Neuronal stem cell (in vitro differentiated cells): ENCODE measurements at regions not wholly inside any gene's neighbourhood (a gene's known extent, or its start where the extent isn't known, plus 50 kb on each side); places are given as distances from the start of the nearest gene placed in this dataset.

ENCODE experiments used
- DNase-seq: peaks from one replicate; pipeline ENCODE4 v3.0.0-alpha.2; 2013; ENCODE audit warnings: low spot score
- H2AFZ ChIP-seq: one replicate; pipeline ENCODE4 v1.6.1; 2013; ENCODE audit warnings: mild to moderate bottlenecking, low read length, inconsistent platforms
- H2AK5ac ChIP-seq: 2 replicates; pipeline ENCODE4 v1.6.1; 2013; ENCODE audit warnings: low read depth, mild to moderate bottlenecking, inconsistent platforms, low read length, moderate library complexity, mixed read lengths
- H2BK120ac ChIP-seq: 2 replicates; pipeline ENCODE4 v1.6.1; 2013; ENCODE audit warnings: low read depth, mild to moderate bottlenecking, inconsistent platforms, low read length, moderate library complexity, mixed read lengths
- H2BK12ac ChIP-seq: one replicate; pipeline ENCODE4 v1.6.1; 2013; ENCODE audit warnings: low read length, inconsistent platforms
- H2BK15ac ChIP-seq: 2 replicates; pipeline ENCODE4 v1.6.1; 2013; ENCODE audit warnings: mild to moderate bottlenecking, low read length, inconsistent platforms, mixed read lengths
- H2BK5ac ChIP-seq: one replicate; pipeline ENCODE4 v1.6.1; 2013; ENCODE audit warnings: inconsistent platforms, mild to moderate bottlenecking, low read length, moderate library complexity
- H3K14ac ChIP-seq: one replicate; pipeline ENCODE4 v1.6.1; 2013; ENCODE audit warnings: low read length, inconsistent platforms
- H3K18ac ChIP-seq: 2 replicates; pipeline ENCODE4 v1.6.1; 2013; ENCODE audit warnings: low read length, inconsistent platforms
- H3K23ac ChIP-seq: 2 replicates; pipeline ENCODE4 v1.6.1; 2013; ENCODE audit warnings: low read depth, mild to moderate bottlenecking, mixed read lengths, low read length, inconsistent platforms; ENCODE audit not compliant: poor library complexity
- H3K27ac ChIP-seq: replicated peaks from 3 replicates; pipeline ENCODE4 v1.5.1; 2013; ENCODE audit warnings: low read length, inconsistent platforms
- H3K27me3 ChIP-seq, 3 experiments: 2 replicates each; pipeline ENCODE4 v1.6.1; 2013; ENCODE audit warnings: low read length in 3 of 3, mild to moderate bottlenecking in 2 of 3, inconsistent platforms in 1 of 3, low read depth in 1 of 3, mixed read lengths in 1 of 3, moderate library complexity in 1 of 3; ENCODE audit not compliant: control insufficient read depth in 3 of 3, insufficient read depth in 3 of 3
- H3K36me3 ChIP-seq, 2 donors: replicated peaks in 1 of 2; 2 replicates each; pipeline ENCODE4 v1.6.1; 2013; ENCODE audit warnings: low read length in 2 of 2; ENCODE audit not compliant: control insufficient read depth in 2 of 2, insufficient read depth in 2 of 2
- H3K4ac ChIP-seq: 2 replicates; pipeline ENCODE4 v1.6.1; 2013; ENCODE audit warnings: inconsistent platforms, mild to moderate bottlenecking, low read length, moderate library complexity
- H3K4me1 ChIP-seq, 2 donors: 1 replicate in 1 of 2; 2 replicates in 1 of 2; pipeline ENCODE4 v1.6.1; 2013; ENCODE audit warnings: low read length in 2 of 2, low read depth in 1 of 2; ENCODE audit not compliant: control insufficient read depth in 2 of 2, insufficient read depth in 1 of 2
- H3K4me2 ChIP-seq: one replicate; pipeline ENCODE4 v1.6.1; 2013; ENCODE audit warnings: mild to moderate bottlenecking, low read length, inconsistent platforms; ENCODE audit not compliant: insufficient read depth, poor library complexity, severe bottlenecking
- H3K4me3 ChIP-seq, 2 donors: 2 replicates each; pipeline ENCODE4 v1.5.1; 2013; ENCODE audit warnings: low read length in 2 of 2, mild to moderate bottlenecking in 2 of 2, inconsistent platforms in 1 of 2, moderate library complexity in 1 of 2
- H3K79me1 ChIP-seq: one replicate; pipeline ENCODE4 v1.6.1; 2013; ENCODE audit warnings: low read depth, mild to moderate bottlenecking, inconsistent platforms, low read length, moderate library complexity
- H3K9ac ChIP-seq: one replicate; pipeline ENCODE4 v1.6.1; 2013; ENCODE audit warnings: mild to moderate bottlenecking, low read depth, low read length, inconsistent platforms; ENCODE audit not compliant: poor library complexity
- H3K9me3 ChIP-seq, 2 donors: replicated peaks in 1 of 2; 2 replicates each; pipeline versions ENCODE3 to v1.6.1; 2013; ENCODE audit warnings: low read length in 2 of 2, mild to moderate bottlenecking in 2 of 2, inconsistent platforms in 1 of 2, low read depth in 1 of 2, mixed read lengths in 1 of 2, moderate library complexity in 1 of 2; ENCODE audit not compliant: control insufficient read depth in 2 of 2, insufficient read depth in 1 of 2
- H4K8ac ChIP-seq: one replicate; pipeline ENCODE4 v1.6.1; 2013; ENCODE audit warnings: low read depth, mild to moderate bottlenecking, inconsistent platforms, low read length, moderate library complexity
- H4K91ac ChIP-seq: one replicate; pipeline ENCODE4 v1.6.1; 2013; ENCODE audit warnings: low read length, low read depth, mild to moderate bottlenecking, inconsistent platforms; ENCODE audit not compliant: poor library complexity
- WGBS, 2 donors: extraction: QIAGEN DNeasy Blood & Tissue Kit; methylation state at CpG; one replicate each; pipeline ENCODE4 v1.1.7; 2013; ENCODE audit warnings: missing lambda C conversion rate in 2 of 2, mixed read lengths in 1 of 2; ENCODE audit not compliant: insufficient read length in 2 of 2, insufficient replicate concordance in 1 of 2; ENCODE audit errors: extremely low coverage in 2 of 2; 5-methylcytosine and 5-hydroxymethylcytosine counted together

GRCh38 chr3:56997041-56997440 lies 63.4 kb upstream of the SPATA12 start:
- no peak for DNase-seq
- Histone ChIP-seq H3K4me1 (peaks cover 0 to 1% of the 10 kb centered on the region in 2 donors), H3K27ac (no peak overlapping the region), H2AK5ac (no peak overlapping the region), H3K18ac (no peak overlapping the region), H3K14ac (no peak overlapping the region), H2BK12ac (no peak overlapping the region), H2BK120ac (no peak overlapping the region), H3K9me3 (no peaks in the 10 kb centered on the region), H3K23ac (no peak overlapping the region), H3K4me2 (no peak overlapping the region), H2BK15ac (peak overlapping the region; percentile 55), H2AFZ (no peak overlapping the region), H3K4me3 (no peak overlapping the region), H3K4ac (no peak overlapping the region), H2BK5ac (no peak overlapping the region), H4K91ac (no peak overlapping the region), H3K9ac (no peak overlapping the region), H4K8ac (no peak overlapping the region), H3K79me1 (no peaks in the 10 kb centered on the region), H3K27me3 (no peaks in the 10 kb centered on the region), H3K36me3 (no peaks in the 10 kb centered on the region)
- WGBS, 2 donors = no CpG with 5 or more reads among the region's 3 CpGs

- H3K27ac ChIP-seq = no peak overlapping the region
- H3K27me3 ChIP-seq = peaks cover 0 to 15% (median 3%) of the 10 kb centered on the region in 3 experiments
- H3K79me1 ChIP-seq = no peaks in the 10 kb centered on the region
- H2BK120ac ChIP-seq = no peak overlapping the region
- H2AFZ ChIP-seq = no peak overlapping the region
- H3K23ac ChIP-seq = no peak overlapping the region
- no peak overlapping the region for H4K91ac ChIP-seq
- no peak overlapping the region for H2AK5ac ChIP-seq
- H3K4me2 ChIP-seq = no peak overlapping the region
- H3K9ac ChIP-seq = no peak overlapping the region
- no peak overlapping the region for H2BK15ac ChIP-seq
- H3K4ac ChIP-seq = no peak overlapping the region
- no peak overlapping the region for H2BK12ac ChIP-seq
- no peak overlapping the region for H4K8ac ChIP-seq
- H3K9me3 ChIP-seq = no peaks in the 10 kb centered on the region
- no peak overlapping the region for H3K18ac ChIP-seq
- H2BK5ac ChIP-seq = no peak overlapping the region
- no peaks in the 10 kb centered on the region for H3K36me3 ChIP-seq
- WGBS, 2 donors = no CpG with 5 or more reads among the region's 6 CpGs
- H3K14ac ChIP-seq = no peak overlapping the region
- no peak overlapping the region for H3K4me3 ChIP-seq
- H3K4me1 ChIP-seq = peaks cover 0 to 1% of the 10 kb centered on the region in 2 donors
- no peak for DNase-seq
These were observed 66.1 kb upstream of the SPATA12 start for GRCh38 chr3:56994391-56994790.

DNA sequence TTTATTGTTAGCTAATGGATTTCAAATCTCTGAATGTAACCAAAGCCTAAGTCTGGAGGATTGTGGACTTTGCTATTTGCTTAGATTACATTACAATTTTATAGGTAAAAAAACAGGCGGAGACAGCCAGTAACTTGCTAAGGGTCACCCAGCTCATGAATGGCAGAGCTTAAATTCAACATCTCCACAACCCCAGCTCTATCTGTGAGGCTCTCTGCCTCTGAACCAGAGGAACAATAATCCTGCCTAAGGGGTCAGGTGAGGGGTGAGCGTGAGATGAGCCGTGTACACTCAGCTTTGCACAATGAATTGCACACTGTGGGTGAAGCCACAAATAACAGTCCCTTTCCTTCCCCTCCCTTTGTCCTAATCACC lies 69.8 kb upstream of the SPATA12 start:
- Histone ChIP-seq H3K27me3 (peaks cover 0 to 18% (median 3%) of the 10 kb centered on the region in 3 experiments), H2AFZ (peak overlapping the region; percentile 39), H2BK15ac (no peak overlapping the region), H3K4ac (no peak overlapping the region), H2BK12ac (no peak overlapping the region), H3K36me3 (no peaks in the 10 kb centered on the region), H3K9me3 (no peaks in the 10 kb centered on the region), H3K4me1 (no peaks in the 10 kb centered on the region), H2BK5ac (no peak overlapping the region), H3K79me1 (no peaks in the 10 kb centered on the region), H3K18ac (no peak overlapping the region), H3K4me2 (no peak overlapping the region), H3K4me3 (no peak overlapping the region), H3K27ac (no peak overlapping the region), H2AK5ac (no peak overlapping the region), H3K14ac (no peak overlapping the region), H2BK120ac (no peak overlapping the region), H3K23ac (no peak overlapping the region), H4K8ac (no peak overlapping the region), H4K91ac (no peak overlapping the region), H3K9ac (no peak overlapping the region)
- WGBS, 2 donors = no CpG with 5 or more reads among the region's 3 CpGs
- DNase-seq = no peak

DNA sequence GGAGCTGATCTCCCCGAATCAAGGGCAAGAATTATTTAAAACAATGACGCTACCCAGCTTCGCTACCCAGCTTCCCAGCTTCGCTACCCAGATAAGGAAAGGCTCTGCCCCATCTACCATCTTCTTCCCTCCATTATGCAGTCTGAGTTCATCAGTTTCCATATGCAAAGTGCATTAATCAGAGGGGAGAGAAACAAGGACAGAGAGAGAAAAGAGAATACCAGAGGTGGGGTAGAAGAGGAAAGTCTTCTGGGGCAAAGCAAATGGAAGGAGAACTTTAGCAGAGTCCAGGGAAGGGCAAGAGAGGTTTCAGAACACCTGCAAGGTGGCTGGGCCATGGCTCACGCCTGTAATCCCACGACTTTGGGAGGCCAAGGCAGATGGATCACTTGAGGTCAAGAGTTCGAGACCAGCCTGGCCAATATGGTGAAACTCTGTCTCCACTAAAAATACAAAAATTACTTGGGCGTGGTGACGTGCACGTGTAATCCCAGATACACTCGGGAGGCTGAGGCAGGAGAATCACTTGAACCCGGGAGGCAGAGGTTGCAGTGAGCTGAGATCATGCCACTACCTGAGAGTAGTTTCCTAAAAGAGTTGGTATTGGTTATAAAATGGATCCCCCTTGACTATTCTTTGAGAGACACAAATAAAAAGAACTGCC lies 70.4 kb upstream of the SPATA12 start:
- no peak overlapping the region for H3K23ac ChIP-seq
- no peaks in the 10 kb centered on the region for H3K79me1 ChIP-seq
- H3K27ac ChIP-seq = no peak overlapping the region
- no peak overlapping the region for H3K4me3 ChIP-seq
- H3K27me3 ChIP-seq = peaks cover 0 to 18% (median 3%) of the 10 kb centered on the region in 3 experiments
- H3K9me3 ChIP-seq = no peaks in the 10 kb centered on the region
- no peaks in the 10 kb centered on the region for H3K4me1 ChIP-seq
- DNase-seq = no peak
- H3K4ac ChIP-seq = no peak overlapping the region
- H3K18ac ChIP-seq = no peak overlapping the region
- H2BK120ac ChIP-seq = no peak overlapping the region
- H2AFZ ChIP-seq = no peak overlapping the region
- no peak overlapping the region for H4K8ac ChIP-seq
- no peak overlapping the region for H3K4me2 ChIP-seq
- no peak overlapping the region for H2AK5ac ChIP-seq
- H2BK12ac ChIP-seq = no peak overlapping the region
- no peak overlapping the region for H2BK15ac ChIP-seq
- whole genome bisulfite sequencing, 2 donors = no CpG with 5 or more reads among the region's 12 CpGs
- H3K36me3 ChIP-seq = no peaks in the 10 kb centered on the region
- no peak overlapping the region for H3K14ac ChIP-seq
- no peak overlapping the region for H2BK5ac ChIP-seq
- H4K91ac ChIP-seq = no peak overlapping the region
- H3K9ac ChIP-seq = no peak overlapping the region
